A549 (cell line): ENCODE measurements at regions not wholly inside any gene's neighbourhood (a gene's known extent, or its start where the extent isn't known, plus 50 kb on each side); places are given as distances from the start of the nearest gene placed in this dataset.

ENCODE experiments used
- ATAC-seq, 2 experiments: fragments of 200-7000 bp in 1 of 2; fragments of >200 bp in 1 of 2; cut with Nextera tagmentation in 1 of 2; cut with Tn5 transposase in 1 of 2; 3 replicates each; pipeline versions ENCODE4 v1.8.0 to v1.9.1; 2018 to 2020; ENCODE audit warnings: mild to moderate bottlenecking in 1 of 2, moderate library complexity in 1 of 2
- CTCF ChIA-PET: fragments of 300-600 bp; sonication (Branson Sonifier 250); formaldehyde crosslinking; extraction: SDS; loops from one replicate; lab custom pipeline; 2021; ENCODE audit warnings: antibody characterized with exemption, inconsistent platforms; lab: Yijun Ruan, JAX
- POLR2A ChIA-PET: fragments of 350-600 bp; formaldehyde crosslinking; extraction: SDS; loops from one replicate; lab custom pipeline; 2021; ENCODE audit warnings: antibody characterized with exemption, inconsistent platforms; lab: Yijun Ruan, JAX
- DNase-seq, 2 experiments: peaks; one replicate each; pipeline versions ENCODE4 v3.0.0 to v3.0.0-alpha.2; 2011 to 2016; ENCODE audit warnings: low read depth in 1 of 2, low spot score in 1 of 2
- FAIRE-seq: peaks from 2 replicates; lab custom pipeline; 2011; peaks lifted over from hg19 to GRCh38; lab: Jason Lieb, UNC
- H3K27ac ChIP-seq, 2 experiments: fragments of >200 bp; sonication (Bioruptor Twin); formaldehyde crosslinking; 3 replicates each; pipeline ENCODE4 v1.5.1; 2016 to 2017
- H3K4me1 ChIP-seq: fragments of >200 bp; sonication (Bioruptor Twin); formaldehyde crosslinking; 3 replicates; pipeline ENCODE4 v1.6.1; 2016
- H3K4me2 ChIP-seq: fragments of >200 bp; sonication (Bioruptor Twin); formaldehyde crosslinking; 3 replicates; pipeline ENCODE4 v1.6.1; 2016
- H3K4me3 ChIP-seq: fragments of >200 bp; sonication (Bioruptor Twin); formaldehyde crosslinking; 3 replicates; pipeline ENCODE4 v1.5.1; 2016
- H3K9me3 ChIP-seq: fragments of >200 bp; sonication (Bioruptor Twin); formaldehyde crosslinking; 3 replicates; pipeline ENCODE4 v1.6.1; 2016
- CBX8 ChIP-seq: fragments of 200-600 bp; sonication (generic); IDR thresholded peaks from 2 replicates; pipeline ENCODE4 v1.6.1; 2016
- CHD2 ChIP-seq: fragments of 150-350 bp; IDR thresholded peaks from 2 replicates; pipeline ENCODE4 v1.6.1; 2014; ENCODE audit warnings: low read length; ENCODE audit not compliant: partially characterized antibody
- CHD4 ChIP-seq: fragments of 200-600 bp; sonication (generic); IDR thresholded peaks from 2 replicates; pipeline ENCODE4 v1.6.1; 2016; ENCODE audit warnings: antibody characterized with exemption, mild to moderate bottlenecking, borderline replicate concordance
- CTCF ChIP-seq: fragments of >200 bp; sonication (Bioruptor Twin); formaldehyde crosslinking; IDR thresholded peaks from 3 replicates; pipeline ENCODE4 v1.5.1; 2016
- EHF ChIP-seq: fragments of 250-450 bp; sonication (Bioruptor Pico); IDR thresholded peaks from 2 replicates; pipeline ENCODE4 v1.5.0; 2020; ENCODE audit warnings: mild to moderate bottlenecking
- FOSL2 ChIP-seq, 2 experiments: fragments of 450-650 bp in 1 of 2; fragments of >200 bp in 1 of 2; sonication (Bioruptor Twin) in 1 of 2; formaldehyde crosslinking; IDR thresholded peaks; 2 replicates each; pipeline versions ENCODE4 v1.5.0 to v1.6.1; 2016 to 2020; ENCODE audit warnings: mild to moderate bottlenecking in 1 of 2, moderate library complexity in 1 of 2
- HDAC2 ChIP-seq: fragments of 200-600 bp; sonication (generic); IDR thresholded peaks from 2 replicates; pipeline ENCODE4 v1.6.1; 2016
- HEYL ChIP-seq: fragments of 250-450 bp; sonication (Bioruptor Pico); IDR thresholded peaks from 2 replicates; pipeline ENCODE4 v1.8.0; 2021; ENCODE audit warnings: mild to moderate bottlenecking, moderate library complexity
- JUNB ChIP-seq: fragments of >200 bp; sonication (Bioruptor Twin); formaldehyde crosslinking; IDR thresholded peaks from 2 replicates; pipeline ENCODE4 v1.6.1; 2016
- KDM1A ChIP-seq: fragments of 200-600 bp; sonication (generic); IDR thresholded peaks from 2 replicates; pipeline ENCODE4 v1.6.1; 2016; ENCODE audit warnings: low read depth, mild to moderate bottlenecking
- RARB ChIP-seq: fragments of 250-450 bp; sonication (Bioruptor Pico); IDR thresholded peaks from 2 replicates; pipeline ENCODE4 v1.8.0; 2021; ENCODE audit warnings: mild to moderate bottlenecking, moderate library complexity
- SREBF2 ChIP-seq: fragments of 450-650 bp; IDR thresholded peaks from 2 replicates; pipeline ENCODE4 v1.6.1; 2014; ENCODE audit warnings: mild to moderate bottlenecking, moderate library complexity
- USF2 ChIP-seq: fragments of 450-650 bp; IDR thresholded peaks from 2 replicates; pipeline ENCODE4 v1.6.1; 2014; ENCODE audit warnings: antibody characterized with exemption
- ZC3H11A ChIP-seq: fragments of 450-650 bp; IDR thresholded peaks from 2 replicates; pipeline ENCODE4 v1.6.1; 2014; ENCODE audit warnings: antibody characterized with exemption, mild to moderate bottlenecking
- ZFP36 ChIP-seq: fragments of 450-650 bp; IDR thresholded peaks from 2 replicates; pipeline ENCODE4 v1.6.1; 2014; ENCODE audit warnings: borderline replicate concordance; ENCODE audit not compliant: partially characterized antibody
- ZNF302 ChIP-seq: fragments of 250-450 bp; sonication (Bioruptor Pico); IDR thresholded peaks from 2 replicates; pipeline ENCODE4 v1.9.0; 2021; ENCODE audit warnings: inconsistent platforms, mild to moderate bottlenecking, moderate library complexity
- WGBS: methylation state at CpG from one replicate; pipeline ENCODE4 v1.1.6; 2017; ENCODE audit errors: missing lambda C conversion rate; 5-methylcytosine and 5-hydroxymethylcytosine counted together
- TF ChIP-seq, protein P1 (sequence below): fragments of >200 bp; sonication (Bioruptor Twin); formaldehyde crosslinking; IDR thresholded peaks from 3 replicates; pipeline ENCODE4 v1.6.1; 2016
- TF ChIP-seq, protein P2 (sequence below): fragments of 150-350 bp; IDR thresholded peaks from 2 replicates; pipeline ENCODE4 v1.6.1; 2014; ENCODE audit warnings: low read depth, mild to moderate bottlenecking, low read length
- TF ChIP-seq, protein P3 (sequence below): IDR thresholded peaks from 2 replicates; pipeline ENCODE4 v1.6.1; 2012; ENCODE audit warnings: low read depth, borderline replicate concordance
- TF ChIP-seq, protein P4 (sequence below): fragments of 200-600 bp; sonication (generic); IDR thresholded peaks from 2 replicates; pipeline ENCODE4 v1.6.1; 2016; ENCODE audit warnings: antibody characterized with exemption, mild to moderate bottlenecking, moderate library complexity

DNA sequence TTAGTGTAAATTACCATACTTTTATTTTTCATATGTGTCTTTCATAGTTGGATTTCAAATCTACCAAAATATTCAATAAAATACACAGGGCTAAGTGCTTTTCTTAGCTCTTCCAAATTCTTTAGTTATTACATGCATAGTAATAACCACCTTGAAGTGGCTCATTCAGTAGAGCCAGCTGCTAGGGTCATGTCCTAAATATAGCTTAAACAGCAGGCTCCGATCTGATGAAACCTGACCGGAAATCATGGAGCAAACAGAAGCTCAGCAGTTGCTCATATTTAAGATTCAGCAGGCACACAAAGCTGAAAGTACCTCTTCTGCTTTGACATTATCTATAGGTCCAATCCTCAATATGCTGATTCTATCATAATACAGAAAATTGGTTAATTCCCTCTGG, 1470.4 kb downstream of the ADGRL3 start:
- 8% methylated on average over 2 of the region's 2 CpGs for WGBS
- Histone ChIP-seq H3K4me2 (no peak overlapping the region), H3K9me3 (no peaks in the 10 kb centered on the region), H3K27ac (no peak overlapping the region), H3K4me3 (no peak overlapping the region), H3K4me1 (no peaks in the 10 kb centered on the region)
- ATAC-seq: no peak
- TF ChIP-seq EHF (CRISPR knock-in tag) (no peak), CBX8 (no peak), CTCF (no peak), CHD4 (no peak), SREBF2 (no peak), HDAC2 (no peak), JUNB (no peak), KDM1A (no peak), HEYL (no peak), ZNF302 (CRISPR knock-in tag) (no peak), FOSL2 (IDR thresholded peaks at IDR 0.05) (no peak), FOSL2 (CRISPR knock-in tag; IDR thresholded peaks at IDR 0.05) (no peak), CHD2 (no peak), ZFP36 (no peak), RARB (CRISPR knock-in tag) (no peak), USF2 (no peak), ZC3H11A (no peak)
- TF ChIP-seq, protein P1, sequence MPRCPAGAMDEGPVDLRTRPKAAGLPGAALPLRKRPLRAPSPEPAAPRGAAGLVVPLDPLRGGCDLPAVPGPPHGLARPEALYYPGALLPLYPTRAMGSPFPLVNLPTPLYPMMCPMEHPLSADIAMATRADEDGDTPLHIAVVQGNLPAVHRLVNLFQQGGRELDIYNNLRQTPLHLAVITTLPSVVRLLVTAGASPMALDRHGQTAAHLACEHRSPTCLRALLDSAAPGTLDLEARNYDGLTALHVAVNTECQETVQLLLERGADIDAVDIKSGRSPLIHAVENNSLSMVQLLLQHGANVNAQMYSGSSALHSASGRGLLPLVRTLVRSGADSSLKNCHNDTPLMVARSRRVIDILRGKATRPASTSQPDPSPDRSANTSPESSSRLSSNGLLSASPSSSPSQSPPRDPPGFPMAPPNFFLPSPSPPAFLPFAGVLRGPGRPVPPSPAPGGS: no peak
- TF ChIP-seq, protein P2, sequence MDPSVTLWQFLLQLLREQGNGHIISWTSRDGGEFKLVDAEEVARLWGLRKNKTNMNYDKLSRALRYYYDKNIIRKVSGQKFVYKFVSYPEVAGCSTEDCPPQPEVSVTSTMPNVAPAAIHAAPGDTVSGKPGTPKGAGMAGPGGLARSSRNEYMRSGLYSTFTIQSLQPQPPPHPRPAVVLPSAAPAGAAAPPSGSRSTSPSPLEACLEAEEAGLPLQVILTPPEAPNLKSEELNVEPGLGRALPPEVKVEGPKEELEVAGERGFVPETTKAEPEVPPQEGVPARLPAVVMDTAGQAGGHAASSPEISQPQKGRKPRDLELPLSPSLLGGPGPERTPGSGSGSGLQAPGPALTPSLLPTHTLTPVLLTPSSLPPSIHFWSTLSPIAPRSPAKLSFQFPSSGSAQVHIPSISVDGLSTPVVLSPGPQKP: no peak
- TF ChIP-seq, protein P3, sequence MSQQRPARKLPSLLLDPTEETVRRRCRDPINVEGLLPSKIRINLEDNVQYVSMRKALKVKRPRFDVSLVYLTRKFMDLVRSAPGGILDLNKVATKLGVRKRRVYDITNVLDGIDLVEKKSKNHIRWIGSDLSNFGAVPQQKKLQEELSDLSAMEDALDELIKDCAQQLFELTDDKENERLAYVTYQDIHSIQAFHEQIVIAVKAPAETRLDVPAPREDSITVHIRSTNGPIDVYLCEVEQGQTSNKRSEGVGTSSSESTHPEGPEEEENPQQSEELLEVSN: no peak
- TF ChIP-seq, protein P4, sequence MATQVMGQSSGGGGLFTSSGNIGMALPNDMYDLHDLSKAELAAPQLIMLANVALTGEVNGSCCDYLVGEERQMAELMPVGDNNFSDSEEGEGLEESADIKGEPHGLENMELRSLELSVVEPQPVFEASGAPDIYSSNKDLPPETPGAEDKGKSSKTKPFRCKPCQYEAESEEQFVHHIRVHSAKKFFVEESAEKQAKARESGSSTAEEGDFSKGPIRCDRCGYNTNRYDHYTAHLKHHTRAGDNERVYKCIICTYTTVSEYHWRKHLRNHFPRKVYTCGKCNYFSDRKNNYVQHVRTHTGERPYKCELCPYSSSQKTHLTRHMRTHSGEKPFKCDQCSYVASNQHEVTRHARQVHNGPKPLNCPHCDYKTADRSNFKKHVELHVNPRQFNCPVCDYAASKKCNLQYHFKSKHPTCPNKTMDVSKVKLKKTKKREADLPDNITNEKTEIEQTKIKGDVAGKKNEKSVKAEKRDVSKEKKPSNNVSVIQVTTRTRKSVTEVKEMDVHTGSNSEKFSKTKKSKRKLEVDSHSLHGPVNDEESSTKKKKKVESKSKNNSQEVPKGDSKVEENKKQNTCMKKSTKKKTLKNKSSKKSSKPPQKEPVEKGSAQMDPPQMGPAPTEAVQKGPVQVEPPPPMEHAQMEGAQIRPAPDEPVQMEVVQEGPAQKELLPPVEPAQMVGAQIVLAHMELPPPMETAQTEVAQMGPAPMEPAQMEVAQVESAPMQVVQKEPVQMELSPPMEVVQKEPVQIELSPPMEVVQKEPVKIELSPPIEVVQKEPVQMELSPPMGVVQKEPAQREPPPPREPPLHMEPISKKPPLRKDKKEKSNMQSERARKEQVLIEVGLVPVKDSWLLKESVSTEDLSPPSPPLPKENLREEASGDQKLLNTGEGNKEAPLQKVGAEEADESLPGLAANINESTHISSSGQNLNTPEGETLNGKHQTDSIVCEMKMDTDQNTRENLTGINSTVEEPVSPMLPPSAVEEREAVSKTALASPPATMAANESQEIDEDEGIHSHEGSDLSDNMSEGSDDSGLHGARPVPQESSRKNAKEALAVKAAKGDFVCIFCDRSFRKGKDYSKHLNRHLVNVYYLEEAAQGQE: no peak
- DNase-seq: no peak
- ChIA-PET POLR2A (no interaction called here), CTCF (no interaction called here)
- FAIRE-seq: no peak
